Stimulated activated CD8-positive, alpha-beta memory T cell treated with anti-CD3 and anti-CD28 coated beads, Interleukin-12 subunit alpha, Interleukin-12 subunit beta, amount 100 ng/mL, for 24 hours (primary cell): ENCODE measurements at regions not wholly inside any gene's neighbourhood (a gene's known extent, or its start where the extent isn't known, plus 50 kb on each side); places are given as distances from the start of the nearest gene placed in this dataset.

Source experiments
- DNase-seq: peaks from one replicate; pipeline ENCODE4 v3.0.0-alpha.2; 2020; ENCODE audit errors: extremely low read depth

GRCh38 chr2:128554151-128554769, 235.6 kb upstream of the HS6ST1 start:
- DNase-seq, result no peak

- no peak for DNase-seq
These were observed 236.8 kb upstream of the HS6ST1 start for GRCh38 chr2:128555433-128555832.

DNA sequence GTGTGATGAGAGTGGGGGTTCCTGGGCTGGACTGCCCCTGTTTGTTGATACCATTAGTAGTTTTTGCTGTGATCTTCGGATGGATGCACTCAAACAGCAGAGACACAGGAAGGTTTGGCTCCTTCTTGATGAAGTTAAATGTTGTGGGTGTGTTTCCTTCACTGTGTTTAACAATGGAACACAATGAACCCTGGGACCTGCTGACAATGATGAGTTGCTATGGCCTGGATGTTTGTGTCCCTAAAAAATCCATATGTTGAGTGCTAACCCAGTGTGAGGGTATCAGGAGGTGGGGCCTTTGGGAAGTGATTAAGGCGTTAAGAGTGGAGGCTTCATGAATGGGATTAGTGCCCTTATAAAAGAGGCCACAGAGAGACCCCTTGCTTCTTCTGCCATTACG, 237.4 kb upstream of the HS6ST1 start:
- no peak for DNase-seq

- no peak for DNase-seq
These were observed 238.0 kb upstream of the HS6ST1 start for GRCh38 chr2:128556633-128557032.

DNA sequence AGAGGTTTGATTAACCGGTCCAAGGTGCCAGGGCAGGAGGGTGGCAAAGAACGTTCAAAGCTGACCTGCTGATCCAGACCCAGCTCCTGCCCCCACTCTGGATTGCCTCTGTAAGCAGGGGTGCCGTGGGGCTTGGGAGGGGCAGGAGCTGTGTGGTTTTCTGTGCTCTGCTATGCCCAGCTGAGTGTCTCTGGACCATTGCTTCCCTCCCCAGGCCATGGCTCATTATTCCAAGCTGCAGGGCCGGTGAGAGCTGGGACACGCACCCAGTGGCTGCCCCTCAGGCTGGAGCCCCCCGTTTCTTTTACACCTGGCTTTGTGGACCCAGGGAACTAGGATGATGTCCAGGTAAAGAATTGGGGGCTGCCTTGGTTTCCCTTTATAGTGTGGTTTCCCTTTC, 238.4 kb upstream of the HS6ST1 start:
- DNase-seq, result no peak

GRCh38 chr2:128557831-128558241, 239.2 kb upstream of the HS6ST1 start:
- no peak for DNase-seq

DNA sequence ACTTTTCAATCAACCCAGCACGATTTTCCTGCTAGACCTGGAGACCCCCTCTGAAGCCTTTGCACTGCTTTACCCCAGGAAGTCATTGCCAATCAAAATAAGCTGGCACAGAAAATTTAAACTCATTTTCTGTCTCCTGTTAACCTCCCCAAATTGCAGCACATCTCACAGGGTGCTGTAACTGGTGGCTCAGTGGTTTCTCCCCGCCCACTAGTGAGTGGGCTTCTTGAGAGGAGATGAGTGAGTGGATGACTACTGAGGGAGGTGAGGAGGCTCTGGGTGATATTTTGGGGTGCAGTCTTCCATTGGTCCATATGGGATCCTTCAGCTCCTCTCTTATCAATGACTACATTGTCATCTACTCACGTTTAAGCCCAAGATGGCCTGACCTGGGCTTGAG, 239.8 kb upstream of the HS6ST1 start:
- DNase-seq, result no peak

DNA sequence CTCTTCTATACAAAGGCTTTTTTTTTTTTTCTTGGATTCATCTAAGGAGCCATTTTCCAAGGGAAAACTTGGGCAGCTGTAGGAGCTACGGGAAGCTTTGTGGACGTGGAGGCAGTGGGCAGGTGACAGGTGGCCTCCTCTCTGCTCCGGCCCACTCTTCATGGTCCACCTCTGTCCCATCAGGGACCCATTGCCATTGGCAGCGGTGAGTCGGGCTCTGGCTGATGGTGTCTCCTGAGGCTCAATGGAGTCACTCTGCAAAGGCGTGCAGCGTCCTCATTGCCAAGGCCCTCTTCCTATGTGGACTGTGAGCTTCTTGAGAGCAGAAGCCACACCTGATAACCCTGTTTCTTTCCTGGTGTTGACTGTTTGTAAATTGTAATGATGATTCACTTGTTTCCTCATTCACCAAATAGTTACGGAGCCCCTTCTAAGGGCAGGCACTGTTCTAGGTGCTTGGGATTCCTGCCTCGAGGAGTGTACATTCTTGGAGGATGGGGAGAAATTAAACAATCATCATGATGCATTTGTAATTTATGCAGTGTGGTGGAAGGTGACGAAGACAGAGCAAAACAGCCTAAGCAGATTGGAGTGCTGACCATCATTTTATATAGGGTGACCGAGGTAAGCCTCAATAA, 240.3 kb upstream of the HS6ST1 start:
- no peak for DNase-seq

GRCh38 chr2:128559533-128560515, 241.2 kb upstream of the HS6ST1 start:
- DNase-seq, result no peak

GRCh38 chr2:128560718-128561117, 242.1 kb upstream of the HS6ST1 start:
- no peak for DNase-seq

DNA sequence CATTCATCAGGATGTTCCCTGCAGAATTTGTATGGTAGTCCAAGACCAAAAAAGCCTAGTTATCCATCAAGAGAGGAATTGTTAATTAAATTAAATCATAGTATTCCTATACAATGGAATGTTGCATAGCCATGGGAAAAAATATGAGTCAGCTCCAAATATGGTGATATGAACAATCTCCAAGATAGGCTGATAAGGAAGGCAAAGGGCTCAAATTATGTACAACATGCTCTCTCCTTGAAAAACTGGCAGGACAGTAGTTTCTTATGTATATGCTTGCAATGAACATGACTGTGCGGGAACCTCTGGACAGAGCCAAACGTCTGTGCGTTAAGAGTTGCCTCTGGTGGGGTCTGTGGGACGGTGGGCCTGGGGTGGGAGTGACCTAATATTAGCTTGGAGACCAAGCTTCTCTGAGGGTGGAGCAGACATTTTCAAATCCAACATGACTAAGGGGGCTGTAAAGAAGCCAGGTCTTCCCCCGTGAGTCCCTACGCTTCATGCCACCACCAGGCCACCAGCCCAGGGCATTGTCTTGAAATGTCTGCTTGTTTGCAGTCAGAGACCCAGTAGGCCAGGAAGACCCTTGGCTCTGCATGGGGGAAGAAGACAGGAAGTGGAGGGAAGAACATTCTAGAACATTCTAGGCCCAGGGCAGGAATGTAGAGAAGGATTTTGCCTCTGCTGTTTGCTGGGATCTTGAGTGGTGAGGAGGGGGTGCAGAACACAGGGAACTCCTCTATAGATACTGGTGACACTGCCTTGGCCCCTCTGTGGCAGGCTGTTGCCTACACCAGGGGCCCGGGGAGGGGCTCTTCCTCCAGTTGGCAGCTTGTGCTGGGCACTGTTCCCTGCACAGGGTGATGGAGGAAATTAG, 244.0 kb upstream of the HS6ST1 start:
- no peak for DNase-seq

DNA sequence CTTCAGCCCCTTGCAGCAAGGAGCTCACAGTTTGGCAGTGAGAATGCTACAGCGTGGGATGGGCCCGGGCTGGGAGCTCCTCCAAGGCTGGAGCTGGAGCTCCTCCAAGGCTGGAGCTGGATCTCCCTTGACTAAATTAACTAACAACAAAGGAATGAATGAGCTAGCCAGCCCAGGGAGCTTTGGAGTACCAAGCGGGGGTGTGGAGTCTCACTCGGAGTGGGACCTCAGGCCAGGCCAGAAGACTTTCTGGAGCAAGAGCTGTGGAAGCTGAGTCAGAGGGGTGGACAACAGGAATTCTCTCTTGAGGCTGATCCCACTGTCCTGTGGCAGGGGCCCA, 244.7 kb upstream of the HS6ST1 start:
- DNase-seq, result no peak

- DNase-seq, result no peak
These were observed 245.5 kb upstream of the HS6ST1 start for GRCh38 chr2:128564131-128564530.

GRCh38 chr2:128564551-128564950, 245.9 kb upstream of the HS6ST1 start:
- DNase-seq, result no peak

DNA sequence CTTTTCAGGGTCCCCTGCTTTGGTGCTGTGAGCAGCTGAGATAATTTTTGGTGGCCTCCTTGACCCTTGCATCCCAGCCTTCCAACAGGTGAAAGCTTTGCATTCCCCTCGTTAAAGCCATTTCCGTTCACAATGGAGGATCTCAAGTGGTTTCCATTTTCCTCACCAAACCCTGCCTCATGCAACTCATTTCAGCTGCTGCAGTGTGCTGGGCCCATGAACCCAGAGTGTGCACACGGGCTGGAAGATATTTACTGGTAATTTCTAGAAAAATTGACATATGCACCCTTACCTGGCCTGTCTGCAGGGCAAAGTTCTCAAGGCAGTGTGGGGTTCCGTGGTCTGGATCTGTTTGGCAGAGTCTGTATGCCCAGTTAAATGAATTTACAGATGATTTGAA, 246.8 kb upstream of the HS6ST1 start:
- DNase-seq, result no peak

GRCh38 chr2:128566671-128567070, 248.0 kb upstream of the HS6ST1 start:
- no peak for DNase-seq

DNA sequence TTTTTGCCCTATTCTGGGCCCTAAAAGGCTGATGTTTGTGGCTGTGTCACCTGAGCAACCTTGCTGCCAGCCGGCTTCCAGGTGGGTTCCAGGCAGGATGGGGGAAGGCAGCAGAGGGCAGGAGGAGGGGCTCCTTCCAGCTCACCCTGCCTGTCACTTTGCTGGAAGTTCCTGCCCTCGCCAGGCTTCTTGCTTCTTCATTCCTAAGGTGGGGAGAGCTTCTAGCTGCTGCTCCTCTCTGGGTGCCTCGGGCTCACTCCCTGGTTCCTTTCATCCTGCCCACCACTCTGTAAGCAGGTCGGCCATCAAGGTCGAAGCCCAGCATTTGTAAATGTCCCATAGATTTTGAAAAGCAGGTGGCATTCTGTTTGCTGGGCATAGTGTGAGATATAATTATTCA, 249.4 kb upstream of the HS6ST1 start:
- DNase-seq, result no peak

DNA sequence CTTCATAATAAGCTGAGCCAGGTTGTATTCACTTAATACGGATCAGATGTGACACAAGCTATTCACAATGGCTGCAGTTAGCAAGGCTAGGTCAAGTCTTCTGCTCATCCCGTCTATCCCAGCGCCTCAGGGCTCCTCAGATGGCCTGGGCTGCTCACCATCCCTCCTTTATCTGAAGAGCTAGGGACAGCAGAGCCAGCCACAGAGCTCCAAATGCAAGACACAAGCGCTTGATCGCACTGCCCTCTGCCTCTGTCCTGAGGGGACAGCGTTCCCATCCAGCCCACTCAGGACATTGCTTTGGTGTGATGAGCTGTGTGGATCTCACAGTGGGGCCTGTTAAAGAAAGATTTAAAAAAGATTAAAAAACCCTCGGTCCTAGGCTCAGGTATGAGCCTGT, 254.4 kb upstream of the HS6ST1 start:
- DNase-seq, result no peak

- DNase-seq, result no peak
These were observed 254.9 kb upstream of the HS6ST1 start for GRCh38 chr2:128573531-128573930.

GRCh38 chr2:128577141-128577930, 258.7 kb upstream of the HS6ST1 start:
- no peak for DNase-seq
